VCaP (cell line): ENCODE measurements at regions not wholly inside any gene's neighbourhood (a gene's known extent, or its start where the extent isn't known, plus 50 kb on each side); places are given as distances from the start of the nearest gene placed in this dataset.

Experiments
- H3K27ac ChIP-seq: fragments of 450-650 bp; 2 replicates; pipeline ENCODE4 v1.5.1; 2017
- TF ChIP-seq, protein P1 (sequence below): fragments of 450-650 bp; conservative IDR thresholded peaks from 2 replicates; pipeline ENCODE4 v1.5.1; 2017; ENCODE audit warnings: mild to moderate bottlenecking, moderate library complexity

DNA sequence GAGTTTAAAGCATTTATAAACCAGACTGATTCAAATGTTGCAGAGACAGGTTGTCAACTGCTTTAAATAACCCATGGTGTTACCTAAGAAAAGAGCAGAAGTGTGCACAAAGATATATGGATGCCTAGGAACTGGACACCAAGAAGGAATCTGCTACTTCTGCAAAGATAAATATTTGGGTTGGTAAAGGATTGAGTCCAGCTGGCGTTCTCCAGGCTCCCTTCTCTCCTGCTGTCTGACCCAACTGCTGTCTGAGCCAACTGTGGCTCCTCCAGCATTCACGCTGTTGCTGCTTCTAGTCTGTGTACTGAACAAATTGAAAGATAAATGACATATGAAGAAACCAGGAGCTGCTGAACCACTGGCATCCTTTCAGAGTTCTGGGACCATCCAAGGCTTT, 1167.8 kb upstream of the PRKX start:
- no peak overlapping the region for H3K27ac ChIP-seq
- TF ChIP-seq, protein P1, sequence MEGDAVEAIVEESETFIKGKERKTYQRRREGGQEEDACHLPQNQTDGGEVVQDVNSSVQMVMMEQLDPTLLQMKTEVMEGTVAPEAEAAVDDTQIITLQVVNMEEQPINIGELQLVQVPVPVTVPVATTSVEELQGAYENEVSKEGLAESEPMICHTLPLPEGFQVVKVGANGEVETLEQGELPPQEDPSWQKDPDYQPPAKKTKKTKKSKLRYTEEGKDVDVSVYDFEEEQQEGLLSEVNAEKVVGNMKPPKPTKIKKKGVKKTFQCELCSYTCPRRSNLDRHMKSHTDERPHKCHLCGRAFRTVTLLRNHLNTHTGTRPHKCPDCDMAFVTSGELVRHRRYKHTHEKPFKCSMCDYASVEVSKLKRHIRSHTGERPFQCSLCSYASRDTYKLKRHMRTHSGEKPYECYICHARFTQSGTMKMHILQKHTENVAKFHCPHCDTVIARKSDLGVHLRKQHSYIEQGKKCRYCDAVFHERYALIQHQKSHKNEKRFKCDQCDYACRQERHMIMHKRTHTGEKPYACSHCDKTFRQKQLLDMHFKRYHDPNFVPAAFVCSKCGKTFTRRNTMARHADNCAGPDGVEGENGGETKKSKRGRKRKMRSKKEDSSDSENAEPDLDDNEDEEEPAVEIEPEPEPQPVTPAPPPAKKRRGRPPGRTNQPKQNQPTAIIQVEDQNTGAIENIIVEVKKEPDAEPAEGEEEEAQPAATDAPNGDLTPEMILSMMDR: no peak

- no peak overlapping the region for H3K27ac ChIP-seq
- TF ChIP-seq, protein P1: no peak
Observed at GRCh38 chrX:4878640-4879039, 1165.2 kb upstream of the PRKX start.

DNA sequence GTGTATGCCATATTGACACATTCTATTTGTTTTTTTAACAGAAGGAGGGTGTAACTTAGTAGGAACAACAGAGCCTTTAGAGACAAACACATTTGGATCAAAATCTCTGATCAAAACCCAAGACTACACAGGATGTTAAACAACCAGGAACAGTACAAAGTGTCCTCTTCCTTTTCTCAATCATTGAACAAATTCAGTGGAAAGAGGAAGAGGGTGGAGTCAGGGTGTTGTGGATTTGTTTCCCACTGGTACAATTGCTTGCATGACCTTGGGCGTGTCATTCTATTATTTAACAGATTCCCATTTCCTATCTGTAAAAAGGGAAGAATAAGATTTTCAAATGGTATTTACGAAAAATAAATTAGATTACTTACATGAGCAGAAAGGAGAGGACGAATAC, 1162.8 kb upstream of the PRKX start:
- TF ChIP-seq, protein P1: no peak

DNA sequence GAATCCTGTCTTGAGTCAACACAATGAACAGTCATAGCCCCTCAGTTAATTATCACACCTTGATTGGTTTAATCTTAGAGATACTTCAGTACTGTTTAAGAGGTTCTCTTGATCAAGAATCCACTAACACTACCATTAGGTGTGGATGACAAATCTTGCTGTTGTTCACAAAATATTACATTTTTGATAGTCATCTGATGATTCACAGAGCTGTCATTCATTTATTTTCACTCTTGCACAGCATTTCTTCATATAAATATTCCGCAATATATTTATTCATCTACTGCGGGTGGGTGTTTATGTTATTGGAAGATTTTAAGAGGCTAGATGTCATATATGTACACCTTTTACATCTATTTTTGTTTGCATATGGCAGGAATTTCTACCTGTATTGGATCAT, 1138.1 kb upstream of the PRKX start:
- H3K27ac ChIP-seq: no peak overlapping the region
- TF ChIP-seq, protein P1: no peak

More for the DNA sequence above, 1162.8 kb upstream of the PRKX start:
- H3K27ac ChIP-seq: no peak overlapping the region

DNA sequence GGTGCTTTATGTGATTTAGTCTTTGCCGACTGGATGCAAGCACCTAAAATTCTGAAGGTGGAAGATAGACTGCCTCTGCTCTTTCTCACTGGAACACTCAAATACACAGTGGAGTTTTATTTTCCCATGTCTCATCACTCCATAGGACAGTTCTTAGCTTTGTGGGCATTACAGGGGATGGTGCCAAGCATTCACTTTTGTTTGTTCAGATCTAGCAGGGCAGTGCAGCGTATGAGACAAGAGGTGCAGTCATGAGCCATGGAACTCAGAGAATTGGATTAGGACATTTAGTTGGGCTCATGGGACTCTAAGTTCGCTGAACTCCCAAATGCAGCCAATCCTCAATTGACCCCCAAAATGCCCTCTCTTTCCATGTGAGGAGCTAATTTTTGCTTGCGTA, 1136.9 kb upstream of the PRKX start:
- no peak overlapping the region for H3K27ac ChIP-seq
- TF ChIP-seq, protein P1: no peak

- TF ChIP-seq, protein P1: no peak
Observed at GRCh38 chrX:4844376-4844775, 1130.9 kb upstream of the PRKX start.

GRCh38 chrX:4841216-4841745, 1127.8 kb upstream of the PRKX start:
- TF ChIP-seq, protein P1: no peak
- H3K27ac ChIP-seq: no peak overlapping the region

More at GRCh38 chrX:4844376-4844775, 1130.9 kb upstream of the PRKX start:
- peak overlapping the region; percentile 77 for H3K27ac ChIP-seq
